Stimulated activated CD4-positive, alpha-beta T cell treated with anti-CD3 and anti-CD28 coated beads, Interleukin-12 subunit alpha, Interleukin-12 subunit beta, amount 100 ng/mL, for 24 hours (primary cell): ENCODE measurements at regions not wholly inside any gene's neighbourhood (a gene's known extent, or its start where the extent isn't known, plus 50 kb on each side); places are given as distances from the start of the nearest gene placed in this dataset.
"Not testable (repeated sequence)": the region's sequence is repeated elsewhere in the genome, so short reads cannot be mapped to it uniquely, and the experiment has no call there.

Experiments
- DNase-seq, 2 experiments: peaks; one replicate each; pipeline ENCODE4 v3.0.0-alpha.2; 2020; ENCODE audit warnings: low read depth in 2 of 2

DNA sequence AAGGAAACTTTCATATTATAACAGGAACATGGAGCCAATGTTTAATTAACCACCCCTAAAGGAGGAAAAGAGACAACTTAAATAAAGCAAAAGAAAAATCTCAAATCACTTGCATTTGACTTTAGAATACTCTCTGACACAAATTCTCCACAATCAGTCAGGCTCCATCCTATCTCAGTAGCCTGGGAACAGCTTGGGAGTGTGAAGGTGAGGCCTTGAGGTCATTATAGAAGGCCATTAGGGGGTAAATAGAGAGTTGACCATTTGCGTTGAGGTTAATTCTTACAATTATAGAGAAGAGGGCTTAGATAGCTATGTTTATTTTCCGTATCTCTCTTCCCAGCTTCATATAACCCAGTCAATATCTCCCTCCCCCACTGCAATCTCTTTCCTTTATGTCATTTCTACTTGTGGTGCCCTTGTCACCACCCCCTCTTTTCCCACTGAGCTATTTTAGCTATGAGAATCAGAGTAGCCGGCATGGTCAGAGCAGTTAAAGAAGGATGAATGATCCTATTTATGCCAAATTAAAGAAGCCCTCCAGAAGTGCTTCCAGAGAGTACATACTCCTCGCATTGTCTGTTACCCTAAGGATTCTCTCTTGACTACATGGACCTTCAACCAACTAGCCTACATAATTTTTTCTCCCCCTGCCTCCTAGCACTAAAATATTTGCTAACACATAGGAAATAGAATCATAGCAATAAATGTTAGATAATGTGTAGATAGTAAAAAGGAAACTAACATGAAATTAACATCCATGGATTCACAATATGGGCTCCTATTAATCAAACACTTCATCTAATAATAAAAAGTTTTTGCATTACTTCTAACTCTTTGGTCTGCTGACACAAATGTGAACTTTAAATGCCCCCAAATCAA, 135.2 kb upstream of the KRR1 start:
- no peak for DNase-seq

GRCh38 chr12:75644472-75645072, 133.2 kb upstream of the KRR1 start:
- no peak for DNase-seq

DNA sequence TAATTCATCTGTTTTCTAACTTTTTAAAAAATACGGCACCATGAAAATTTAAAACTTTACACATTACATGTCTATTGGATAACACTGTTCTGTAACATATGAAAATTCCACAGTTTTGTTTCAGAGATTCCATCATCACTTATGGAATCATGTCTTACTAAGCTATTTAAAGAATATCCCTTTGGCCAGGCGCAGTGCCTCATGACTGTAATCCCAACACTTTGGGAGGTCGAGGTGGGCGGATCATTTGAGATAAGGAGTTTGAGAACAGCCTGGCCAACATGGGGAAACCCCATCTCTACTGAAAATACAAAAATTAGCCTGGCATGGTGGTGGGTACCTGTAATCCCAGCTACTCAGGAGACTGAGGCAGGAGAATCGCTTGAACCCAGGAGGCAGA, 131.7 kb upstream of the KRR1 start:
- not testable (repeated sequence) for DNase-seq

GRCh38 chr12:75642226-75642625, 130.8 kb upstream of the KRR1 start:
- no peak for DNase-seq

DNA sequence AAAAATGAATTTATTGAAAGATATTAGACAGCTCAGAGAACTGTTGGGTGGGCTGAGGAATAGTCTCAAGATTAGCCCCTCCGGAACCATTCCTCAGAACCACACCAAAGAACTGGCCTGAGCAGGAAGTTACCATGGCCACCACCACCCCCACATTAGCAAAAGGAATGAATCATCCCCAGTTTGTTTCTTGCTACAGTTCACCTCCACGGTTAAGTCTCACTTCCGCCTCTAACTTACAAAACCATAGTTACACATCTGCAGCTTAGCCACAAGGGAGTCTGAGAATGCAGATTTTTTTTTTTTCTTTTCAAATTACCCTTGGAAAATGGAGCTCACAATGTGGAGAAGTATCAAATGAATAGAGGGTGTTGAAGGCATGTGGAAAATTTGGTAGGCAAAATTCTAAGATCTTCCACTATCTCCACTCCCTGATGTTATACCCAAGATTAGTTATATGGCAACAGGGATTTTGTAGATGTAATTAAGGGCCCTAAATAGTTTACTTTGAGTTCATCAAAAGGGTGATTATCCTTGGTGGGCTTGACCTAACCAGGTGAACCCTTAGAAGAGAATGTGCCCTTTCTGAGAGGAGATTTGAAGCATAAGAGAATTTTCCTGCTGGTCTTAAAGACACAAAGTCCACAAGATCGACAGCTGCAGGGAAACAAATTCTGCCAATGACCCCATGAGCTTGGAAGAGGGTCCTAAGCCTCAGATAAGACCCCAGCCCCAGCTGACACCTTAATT, 129.8 kb upstream of the KRR1 start:
- DNase-seq, result peak; percentile 12 to 26

GRCh38 chr12:75638792-75639191, 127.4 kb upstream of the KRR1 start:
- DNase-seq, result no peak

DNA sequence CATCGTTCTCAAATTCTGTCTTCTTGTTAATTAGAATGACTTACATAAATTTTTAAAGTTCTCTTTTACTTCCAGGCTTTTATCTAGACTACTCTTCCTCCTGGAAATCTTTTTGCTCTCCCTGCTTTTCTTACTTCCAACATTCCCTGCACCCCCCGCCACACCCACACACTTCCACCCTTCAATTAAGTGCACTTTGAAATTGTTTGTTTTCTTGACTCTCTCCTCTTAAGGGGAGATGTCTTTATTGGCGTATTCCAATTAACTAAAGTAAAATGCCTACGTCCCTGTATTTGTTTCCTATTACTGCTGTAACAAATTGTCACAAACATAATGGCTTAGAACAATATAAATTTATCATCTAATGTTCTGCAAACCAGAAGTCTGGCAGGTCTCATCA, 125.2 kb upstream of the KRR1 start:
- no peak for DNase-seq

- no peak for DNase-seq
Measured at GRCh38 chr12:75635606-75636444, 124.4 kb upstream of the KRR1 start.

GRCh38 chr12:75634244-75635222, 123.1 kb upstream of the KRR1 start:
- no peak for DNase-seq

DNA sequence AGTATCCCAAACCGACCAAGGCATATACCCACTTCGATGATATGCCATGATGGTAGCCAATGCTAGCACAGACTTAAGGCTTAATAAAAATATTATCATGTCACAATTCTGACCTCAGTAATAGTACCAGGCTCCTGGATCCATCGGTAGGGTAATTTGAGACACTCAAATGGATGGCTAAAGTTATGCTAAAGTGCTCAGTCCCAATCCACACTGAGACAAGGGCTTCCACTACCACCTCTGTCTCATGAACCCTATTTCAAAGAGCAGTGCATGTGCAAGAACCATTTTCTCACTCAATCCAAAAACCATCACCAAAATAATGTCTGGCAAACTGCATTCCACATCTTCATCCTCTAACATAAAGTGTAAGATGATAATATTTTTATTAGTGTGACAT, 122.4 kb upstream of the KRR1 start:
- no peak for DNase-seq

DNA sequence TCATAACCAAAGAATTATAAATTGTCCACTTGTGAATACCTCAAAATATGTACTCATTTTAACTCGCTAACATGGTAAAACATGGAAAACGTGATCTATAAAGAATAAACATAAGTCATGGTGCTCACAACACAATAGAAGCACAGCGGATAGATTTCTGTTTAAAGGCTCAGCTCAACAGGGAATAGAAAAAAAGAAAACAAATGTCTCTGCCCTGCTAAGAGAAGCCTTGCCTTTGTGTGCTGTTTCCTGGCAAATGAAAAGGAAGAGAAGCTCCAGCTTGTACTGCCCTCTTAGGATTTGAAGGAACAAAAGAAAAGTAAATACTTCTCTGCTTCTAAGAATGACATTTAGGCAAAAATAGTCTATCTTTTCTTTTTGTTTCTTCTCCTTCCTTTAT, 121.0 kb upstream of the KRR1 start:
- DNase-seq, result no peak

GRCh38 chr12:75631831-75632230, 120.4 kb upstream of the KRR1 start:
- DNase-seq, result no peak

DNA sequence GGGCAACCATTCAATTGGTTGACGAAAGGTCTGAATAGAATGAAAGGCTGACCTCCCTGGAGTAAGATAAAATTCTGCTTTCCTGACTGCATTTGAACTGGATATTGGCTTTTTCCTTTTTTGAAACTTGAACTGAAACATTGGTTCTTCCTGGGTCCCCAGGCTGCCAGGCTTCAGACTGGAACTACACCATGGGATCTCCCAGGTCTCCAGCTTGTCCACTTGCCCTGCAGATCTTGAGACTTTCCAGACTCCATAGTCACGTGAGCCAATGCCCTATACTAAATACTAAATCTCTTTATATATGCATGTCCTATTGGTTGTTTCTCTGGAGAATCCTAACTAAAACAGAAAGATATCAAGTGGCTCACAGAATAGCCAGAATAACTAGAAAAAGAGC, 118.7 kb upstream of the KRR1 start:
- DNase-seq, result no peak

DNA sequence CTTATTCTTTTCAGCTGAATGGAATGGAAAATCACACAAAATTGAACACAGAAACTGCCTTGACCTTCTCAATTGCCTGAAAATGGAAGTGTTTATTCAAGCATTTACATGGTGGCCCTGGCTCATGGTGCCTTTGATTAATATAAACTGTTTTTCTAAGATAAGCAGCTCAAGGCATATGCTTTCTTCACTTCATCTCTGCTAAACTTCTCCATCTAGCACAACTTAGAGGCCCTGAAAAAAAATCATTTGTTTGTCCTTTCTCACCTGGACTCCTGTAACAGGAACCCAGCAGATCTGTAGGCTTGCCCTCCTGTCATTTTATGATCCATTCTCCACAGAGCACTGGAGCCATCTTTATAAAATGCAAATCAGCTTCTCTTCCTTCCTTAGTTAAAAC, 117.5 kb upstream of the KRR1 start:
- DNase-seq, result no peak

GRCh38 chr12:75628511-75628910, 117.1 kb upstream of the KRR1 start:
- no peak for DNase-seq

- no peak for DNase-seq
Measured at GRCh38 chr12:75623631-75624154, 112.3 kb upstream of the KRR1 start.

- no peak for DNase-seq
Measured at GRCh38 chr12:75622492-75622891, 111.1 kb upstream of the KRR1 start.

DNA sequence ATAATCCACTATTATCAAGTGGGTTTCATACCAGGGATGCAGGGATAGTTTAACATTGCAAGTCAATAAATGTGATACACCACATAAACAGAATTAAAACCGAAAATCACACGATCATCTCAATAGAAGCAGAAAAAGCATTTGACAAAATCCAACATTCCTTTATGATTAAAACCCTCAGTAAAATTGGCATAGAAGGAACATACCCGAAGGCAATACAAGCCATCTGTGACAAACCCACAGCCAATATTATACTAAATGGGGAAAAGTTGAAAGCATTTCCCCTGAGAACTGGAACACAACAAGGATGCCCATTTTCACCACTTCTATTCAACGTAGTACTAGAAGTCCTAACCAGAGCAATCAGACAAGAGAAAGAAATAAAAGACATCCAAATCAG, 103.0 kb upstream of the KRR1 start:
- not testable (repeated sequence) for DNase-seq

DNA sequence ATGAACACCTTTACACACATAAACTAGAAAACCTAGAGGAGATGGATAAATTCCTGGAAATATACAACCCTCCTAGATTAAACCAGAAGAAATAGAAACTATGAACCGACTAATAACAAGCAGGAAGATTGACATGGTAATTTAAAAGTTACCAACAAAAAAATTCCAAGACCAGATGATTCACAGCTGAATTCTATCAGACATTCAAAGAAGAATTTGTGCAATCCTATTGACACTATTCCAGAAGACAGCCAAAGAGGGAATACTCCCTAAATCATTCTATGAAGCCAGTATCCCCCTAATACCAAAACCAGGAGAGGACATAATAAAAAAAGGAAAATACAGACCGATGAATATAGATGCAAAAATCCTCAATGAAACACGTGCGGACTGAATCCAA, 102.6 kb upstream of the KRR1 start:
- DNase-seq, result no peak

DNA sequence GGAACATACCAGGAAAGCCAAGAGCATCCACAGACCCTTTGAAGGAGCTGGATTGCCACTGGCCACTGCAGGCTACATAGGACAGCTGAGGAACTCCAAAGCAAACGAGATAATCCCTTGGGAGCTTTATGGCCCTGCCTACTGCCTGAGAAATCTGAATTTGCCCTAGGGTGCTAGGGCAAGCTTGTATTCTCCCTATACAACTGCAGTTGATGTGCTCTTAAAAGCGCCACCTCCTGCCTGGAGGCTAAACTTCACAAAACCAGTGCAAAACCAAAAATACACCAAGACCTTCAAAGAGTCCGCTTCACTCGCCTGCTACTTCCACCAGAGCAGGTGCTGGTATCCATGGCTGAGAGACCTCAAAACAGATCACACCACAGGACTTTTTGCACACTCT, 99.6 kb upstream of the KRR1 start:
- no peak for DNase-seq
